HepG2 (cell line): ENCODE measurements at regions not wholly inside any gene's neighbourhood (a gene's known extent, or its start where the extent isn't known, plus 50 kb on each side); places are given as distances from the start of the nearest gene placed in this dataset.

Source experiments
- ATAC-seq: fragments of 200-7000 bp; cut with Tn5 transposase; 3 replicates; pipeline ENCODE4 v1.9.1; 2020; ENCODE audit warnings: mild to moderate bottlenecking, moderate library complexity
- BruUV-seq: library from RNA; stranded (reverse); fragments of 400-500 nt; replicated peaks from 2 replicates; lab custom pipeline; 2021; lab: Mats Ljungman, UMichigan
- CTCF ChIA-PET: fragments of 300-600 bp; formaldehyde crosslinking; extraction: SDS; loops from one replicate; lab custom pipeline; 2021; ENCODE audit warnings: low total read pairs, inconsistent platforms, low intra/inter-chr PET ratio; lab: Yijun Ruan, JAX
- POLR2A ChIA-PET: fragments of 350-600 bp; sonication (Branson Sonifier 250); formaldehyde crosslinking; loops from one replicate; lab custom pipeline; 2020; ENCODE audit warnings: antibody characterized with exemption, inconsistent platforms; lab: Yijun Ruan, JAX
- DNase-seq: peaks from one replicate; pipeline ENCODE4 v3.0.0-alpha.2; 2015; ENCODE audit warnings: low spot score
- FAIRE-seq: peaks from 3 replicates; lab custom pipeline; 2011; peaks lifted over from hg19 to GRCh38; lab: Jason Lieb, UNC
- H2AFZ ChIP-seq: one replicate; pipeline ENCODE4 v1.6.1; 2011; ENCODE audit warnings: low read length, inconsistent platforms
- H3K27ac ChIP-seq: fragments of 300-600 bp; 3 replicates; pipeline ENCODE4 v1.8.0; 2011; ENCODE audit warnings: mixed run types, mild to moderate bottlenecking, mixed read lengths, low read length, inconsistent platforms; ENCODE audit not compliant: insufficient read depth; ENCODE audit errors: extremely low read length
- H3K27me3 ChIP-seq, 2 experiments: fragments of 200-600 bp in 1 of 2; 2 replicates in 1 of 2; 3 replicates in 1 of 2; pipeline versions ENCODE4 v1.6.0 to v1.8.0; 2011; ENCODE audit warnings: low read length in 2 of 2, mild to moderate bottlenecking in 2 of 2, moderate library complexity in 2 of 2, inconsistent platforms in 1 of 2; ENCODE audit not compliant: insufficient read depth in 2 of 2, control insufficient read depth in 1 of 2
- H3K36me3 ChIP-seq, 2 experiments: fragments of 200-600 bp in 1 of 2; replicated peaks in 1 of 2; 2 replicates in 1 of 2; 3 replicates in 1 of 2; pipeline versions ENCODE4 v1.5.1 to v1.8.0; 2011; ENCODE audit warnings: low read length in 2 of 2, inconsistent platforms in 1 of 2; ENCODE audit not compliant: insufficient read depth in 2 of 2, control insufficient read depth in 1 of 2
- H3K4me1 ChIP-seq: 2 replicates; pipeline ENCODE4 v1.5.1; 2012; ENCODE audit warnings: low read length, inconsistent platforms; ENCODE audit not compliant: insufficient read depth
- H3K4me2 ChIP-seq: 2 replicates; pipeline ENCODE4 v1.6.0; 2011; ENCODE audit warnings: low read depth, low read length, inconsistent platforms
- H3K4me3 ChIP-seq, 3 experiments: fragments of 200-600 bp in 1 of 3; sonication (generic), shearing (Covaris generic) in 1 of 3; replicated peaks in 1 of 3; 2 replicates each; pipeline ENCODE4 v1.5.1; 2011 to 2016; ENCODE audit warnings: low read length in 3 of 3, inconsistent platforms in 2 of 3, low read depth in 2 of 3, mild to moderate bottlenecking in 2 of 3, control low read depth in 1 of 3, mixed read lengths in 1 of 3; ENCODE audit not compliant: insufficient read depth in 1 of 3
- H3K79me2 ChIP-seq: one replicate; pipeline ENCODE4 v1.6.1; 2011; ENCODE audit warnings: low read length, inconsistent platforms; ENCODE audit not compliant: insufficient read depth
- H3K9ac ChIP-seq: 2 replicates; pipeline ENCODE4 v1.6.0; 2011; ENCODE audit warnings: mild to moderate bottlenecking, low read depth, low read length, inconsistent platforms; ENCODE audit not compliant: insufficient read depth
- H3K9me3 ChIP-seq: 2 replicates; pipeline ENCODE4 v1.5.1; 2012; ENCODE audit warnings: mild to moderate bottlenecking, low read length
- H4K20me1 ChIP-seq: 2 replicates; pipeline ENCODE4 v1.6.0; 2011; ENCODE audit warnings: inconsistent platforms, mild to moderate bottlenecking, low read length, moderate library complexity; ENCODE audit not compliant: insufficient read depth
- ESRRA ChIP-seq: sonication (generic); formaldehyde crosslinking; IDR thresholded peaks from 2 replicates; pipeline ENCODE4 v1.5.1; 2020; ENCODE audit warnings: mild to moderate bottlenecking, low read depth, missing genetic modification reagents
- NFYB ChIP-seq: sonication (generic); formaldehyde crosslinking; IDR thresholded peaks from 2 replicates; pipeline ENCODE4 v1.4.0; 2020; ENCODE audit warnings: missing genetic modification reagents
- POLR2A ChIP-seq, 2 experiments: IDR thresholded peaks; 2 replicates each; pipeline ENCODE4 v1.6.1; 2011; ENCODE audit warnings: low read depth in 2 of 2, low read length in 2 of 2, mild to moderate bottlenecking in 1 of 2, moderate library complexity in 1 of 2; ENCODE audit not compliant: insufficient read depth in 1 of 2
- SMAD3 ChIP-seq: sonication (generic); formaldehyde crosslinking; IDR thresholded peaks from 2 replicates; pipeline ENCODE4 v1.4.0; 2020; ENCODE audit warnings: missing genetic modification reagents
- ZNF703 ChIP-seq: sonication (generic); formaldehyde crosslinking; IDR thresholded peaks from 2 replicates; pipeline ENCODE4 v1.5.1; 2020; ENCODE audit warnings: missing genetic modification reagents, mild to moderate bottlenecking, moderate library complexity, borderline replicate concordance
- ZZZ3 ChIP-seq: sonication (generic); formaldehyde crosslinking; IDR thresholded peaks from 2 replicates; pipeline ENCODE4 v1.4.0; 2020; ENCODE audit warnings: missing genetic modification reagents, mild to moderate bottlenecking, borderline replicate concordance
- WGBS: methylation state at CpG from one replicate; pipeline ENCODE4 v1.1.6; 2017; ENCODE audit warnings: low lambda C conversion rate; 5-methylcytosine and 5-hydroxymethylcytosine counted together
- in situ Hi-C: cut with HindIII; loops from 2 replicates; pipeline ENCODE4 v1.10.0; 2017; ENCODE audit warnings: low pct_unique_long_range_greater_than_20kb; ENCODE audit not compliant: extremely low pct_ligation_motif_present
- intact Hi-C: fragments of 100-400 bp; cut with micrococcal nuclease; formaldehyde crosslinking; loops from one replicate; pipeline ENCODE4 v1.10.0; 2022; ENCODE audit not compliant: unreplicated experiment
- TF ChIP-seq, protein P1 (sequence below): sonication (generic); formaldehyde crosslinking; IDR thresholded peaks from 2 replicates; pipeline ENCODE4 v1.4.0; 2020; ENCODE audit warnings: missing genetic modification reagents
- TF ChIP-seq, protein P2 (sequence below): sonication (generic); formaldehyde crosslinking; IDR thresholded peaks from 2 replicates; pipeline ENCODE4 v1.5.0; 2020; ENCODE audit warnings: missing genetic modification reagents, mild to moderate bottlenecking, borderline replicate concordance
- TF ChIP-seq, protein P3 (sequence below): sonication (generic); formaldehyde crosslinking; IDR thresholded peaks from 2 replicates; pipeline ENCODE4 v1.8.0; 2022; ENCODE audit warnings: mild to moderate bottlenecking, missing genetic modification reagents, moderate library complexity
- TF ChIP-seq, protein P4 (sequence below): sonication (generic); formaldehyde crosslinking; IDR thresholded peaks from 2 replicates; pipeline ENCODE4 v1.4.0; 2020; ENCODE audit warnings: missing genetic modification reagents, borderline replicate concordance

DNA sequence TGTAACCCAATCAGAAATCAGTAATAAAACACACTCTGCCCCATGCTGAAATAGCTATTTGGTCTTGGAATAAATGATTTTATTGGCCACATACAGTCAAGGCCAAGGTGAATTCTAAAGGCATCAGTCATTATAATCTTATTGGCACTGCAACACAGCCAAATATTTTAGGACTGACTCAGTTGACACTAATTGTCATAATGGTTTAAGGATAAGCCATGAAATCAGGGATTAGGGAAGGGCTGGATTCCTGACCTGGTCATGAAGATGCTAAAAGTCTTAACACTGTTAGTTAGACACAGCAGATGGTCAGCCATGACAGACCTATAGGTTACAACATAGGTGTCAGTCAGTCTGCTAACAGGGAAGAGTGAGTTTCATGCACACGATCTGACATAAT, 330.3 kb upstream of the NPSR1 start:
- ATAC-seq: no peak
- in situ Hi-C loops (no loop called here), intact Hi-C loops (loop anchor here (10.0 kb wide), 1 partner anchor 193 kb away; no protein-coding TSS in a partner anchor)
- Histone ChIP-seq H3K4me3 (no peak overlapping the region), H3K27ac (no peak overlapping the region), H3K27me3 (no peaks in the 10 kb centered on the region), H2AFZ (no peak overlapping the region), H3K79me2 (no peaks in the 10 kb centered on the region), H3K9me3 (no peaks in the 10 kb centered on the region), H4K20me1 (no peaks in the 10 kb centered on the region), H3K4me1 (no peaks in the 10 kb centered on the region), H3K9ac (no peak overlapping the region), H3K4me2 (no peak overlapping the region), H3K36me3 (no peaks in the 10 kb centered on the region)
- no CpG with 5 or more reads among the region's 1 CpG for WGBS
- POLR2A ChIA-PET: no interaction called here
- DNase-seq: no peak
- TF ChIP-seq ESRRA (CRISPR knock-in tag) (no peak), ZZZ3 (CRISPR knock-in tag) (no peak), ZNF703 (CRISPR knock-in tag) (no peak), SMAD3 (CRISPR knock-in tag) (no peak), POLR2A (IDR thresholded peaks at IDR 0.05; ENCODE audit: insufficient read depth in 1 of 2, low read depth in 2 of 2, low read length in 2 of 2) (no peak), NFYB (CRISPR knock-in tag) (no peak)
- TF ChIP-seq, protein P1, sequence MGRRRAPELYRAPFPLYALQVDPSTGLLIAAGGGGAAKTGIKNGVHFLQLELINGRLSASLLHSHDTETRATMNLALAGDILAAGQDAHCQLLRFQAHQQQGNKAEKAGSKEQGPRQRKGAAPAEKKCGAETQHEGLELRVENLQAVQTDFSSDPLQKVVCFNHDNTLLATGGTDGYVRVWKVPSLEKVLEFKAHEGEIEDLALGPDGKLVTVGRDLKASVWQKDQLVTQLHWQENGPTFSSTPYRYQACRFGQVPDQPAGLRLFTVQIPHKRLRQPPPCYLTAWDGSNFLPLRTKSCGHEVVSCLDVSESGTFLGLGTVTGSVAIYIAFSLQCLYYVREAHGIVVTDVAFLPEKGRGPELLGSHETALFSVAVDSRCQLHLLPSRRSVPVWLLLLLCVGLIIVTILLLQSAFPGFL (CRISPR knock-in tag): no peak
- TF ChIP-seq, protein P2, sequence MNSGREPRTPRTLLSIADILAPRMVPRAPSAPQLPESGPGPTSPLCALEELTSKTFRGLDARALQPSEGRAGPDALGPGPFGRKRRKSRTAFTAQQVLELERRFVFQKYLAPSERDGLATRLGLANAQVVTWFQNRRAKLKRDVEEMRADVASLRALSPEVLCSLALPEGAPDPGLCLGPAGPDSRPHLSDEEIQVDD: no peak
- TF ChIP-seq, protein P3, sequence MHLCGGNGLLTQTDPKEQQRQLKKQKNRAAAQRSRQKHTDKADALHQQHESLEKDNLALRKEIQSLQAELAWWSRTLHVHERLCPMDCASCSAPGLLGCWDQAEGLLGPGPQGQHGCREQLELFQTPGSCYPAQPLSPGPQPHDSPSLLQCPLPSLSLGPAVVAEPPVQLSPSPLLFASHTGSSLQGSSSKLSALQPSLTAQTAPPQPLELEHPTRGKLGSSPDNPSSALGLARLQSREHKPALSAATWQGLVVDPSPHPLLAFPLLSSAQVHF (CRISPR knock-in tag): no peak
- TF ChIP-seq, protein P4, sequence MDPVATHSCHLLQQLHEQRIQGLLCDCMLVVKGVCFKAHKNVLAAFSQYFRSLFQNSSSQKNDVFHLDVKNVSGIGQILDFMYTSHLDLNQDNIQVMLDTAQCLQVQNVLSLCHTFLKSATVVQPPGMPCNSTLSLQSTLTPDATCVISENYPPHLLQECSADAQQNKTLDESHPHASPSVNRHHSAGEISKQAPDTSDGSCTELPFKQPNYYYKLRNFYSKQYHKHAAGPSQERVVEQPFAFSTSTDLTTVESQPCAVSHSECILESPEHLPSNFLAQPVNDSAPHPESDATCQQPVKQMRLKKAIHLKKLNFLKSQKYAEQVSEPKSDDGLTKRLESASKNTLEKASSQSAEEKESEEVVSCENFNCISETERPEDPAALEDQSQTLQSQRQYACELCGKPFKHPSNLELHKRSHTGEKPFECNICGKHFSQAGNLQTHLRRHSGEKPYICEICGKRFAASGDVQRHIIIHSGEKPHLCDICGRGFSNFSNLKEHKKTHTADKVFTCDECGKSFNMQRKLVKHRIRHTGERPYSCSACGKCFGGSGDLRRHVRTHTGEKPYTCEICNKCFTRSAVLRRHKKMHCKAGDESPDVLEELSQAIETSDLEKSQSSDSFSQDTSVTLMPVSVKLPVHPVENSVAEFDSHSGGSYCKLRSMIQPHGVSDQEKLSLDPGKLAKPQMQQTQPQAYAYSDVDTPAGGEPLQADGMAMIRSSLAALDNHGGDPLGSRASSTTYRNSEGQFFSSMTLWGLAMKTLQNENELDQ (CRISPR knock-in tag): no peak
- no peak for FAIRE-seq
- no TSS peak for BruUV-seq
- CTCF ChIA-PET: no interaction called here
